Endodermal cell (in vitro differentiated cells): ENCODE measurements at regions not wholly inside any gene's neighbourhood (a gene's known extent, or its start where the extent isn't known, plus 50 kb on each side); places are given as distances from the start of the nearest gene placed in this dataset.
A peak's percentile ranks its signal among the peaks of the same experiment; 100 is the strongest.

ENCODE experiments used
- DNase-seq: peaks from one replicate; pipeline ENCODE4 v3.0.0-alpha.2; 2017
- H3K27ac ChIP-seq: 2 replicates; pipeline ENCODE4 v1.5.1; 2013; ENCODE audit warnings: mild to moderate bottlenecking, low read depth, low read length, moderate library complexity
- H3K27me3 ChIP-seq: 2 replicates; pipeline ENCODE4 v1.6.1; 2013; ENCODE audit warnings: mild to moderate bottlenecking, low read length, moderate library complexity; ENCODE audit not compliant: insufficient read depth, control insufficient read depth, poor library complexity, severe bottlenecking
- H3K36me3 ChIP-seq: 2 replicates; pipeline ENCODE4 v1.7.0; 2013; ENCODE audit warnings: mild to moderate bottlenecking, low read length, moderate library complexity; ENCODE audit not compliant: control insufficient read depth, insufficient read depth
- H3K4me1 ChIP-seq: one replicate; pipeline ENCODE4 v1.7.0; 2013; ENCODE audit warnings: low read length; ENCODE audit not compliant: control insufficient read depth, insufficient read depth
- H3K4me3 ChIP-seq: 2 replicates; pipeline ENCODE4 v1.5.1; 2013; ENCODE audit warnings: mild to moderate bottlenecking, low read length, moderate library complexity
- H3K9ac ChIP-seq: 2 replicates; pipeline ENCODE4 v1.6.1; 2013; ENCODE audit warnings: mild to moderate bottlenecking, low read length, moderate library complexity; ENCODE audit not compliant: poor library complexity, severe bottlenecking; ENCODE audit errors: extremely low read depth
- H3K9me3 ChIP-seq: 2 replicates; pipeline ENCODE4 v1.6.1; 2013; ENCODE audit warnings: mild to moderate bottlenecking, low read length, moderate library complexity; ENCODE audit not compliant: control insufficient read depth
- H3K27ac Mint-ChIP-seq: 2 replicates; pipeline ENCODE4 v1.8.0; 2020; ENCODE audit warnings: mixed read lengths
- H3K27me3 Mint-ChIP-seq: 2 replicates; pipeline ENCODE4 v1.8.0; 2021; ENCODE audit warnings: mild to moderate bottlenecking, mixed read lengths; ENCODE audit not compliant: insufficient read depth
- H3K36me3 Mint-ChIP-seq: 2 replicates; pipeline ENCODE4 v1.8.0; 2020; ENCODE audit warnings: low read depth, mixed read lengths
- H3K4me1 Mint-ChIP-seq: 2 replicates; pipeline ENCODE4 v1.8.0; 2020; ENCODE audit warnings: mixed read lengths
- H3K4me3 Mint-ChIP-seq: 2 replicates; pipeline ENCODE4 v1.8.0; 2020; ENCODE audit warnings: mild to moderate bottlenecking, moderate library complexity, mixed read lengths
- H3K9me3 Mint-ChIP-seq: 2 replicates; pipeline ENCODE4 v1.8.0; 2020; ENCODE audit warnings: mild to moderate bottlenecking, mixed read lengths
- WGBS, 2 experiments: methylation state at CpG; one replicate each; pipeline versions ENCODE4 v1.1.5 to v1.1.7; 2013; ENCODE audit warnings: missing lambda C conversion rate in 2 of 2, mixed read lengths in 1 of 2; ENCODE audit not compliant: insufficient coverage in 1 of 2, insufficient read length in 1 of 2; 5-methylcytosine and 5-hydroxymethylcytosine counted together
- TF ChIP-seq, protein P1 (sequence below): fragments of 200-600 bp; sonication (generic); conservative IDR thresholded peaks from 2 replicates; pipeline ENCODE4 v1.5.0; 2021; ENCODE audit warnings: antibody characterized with exemption, mild to moderate bottlenecking

DNA sequence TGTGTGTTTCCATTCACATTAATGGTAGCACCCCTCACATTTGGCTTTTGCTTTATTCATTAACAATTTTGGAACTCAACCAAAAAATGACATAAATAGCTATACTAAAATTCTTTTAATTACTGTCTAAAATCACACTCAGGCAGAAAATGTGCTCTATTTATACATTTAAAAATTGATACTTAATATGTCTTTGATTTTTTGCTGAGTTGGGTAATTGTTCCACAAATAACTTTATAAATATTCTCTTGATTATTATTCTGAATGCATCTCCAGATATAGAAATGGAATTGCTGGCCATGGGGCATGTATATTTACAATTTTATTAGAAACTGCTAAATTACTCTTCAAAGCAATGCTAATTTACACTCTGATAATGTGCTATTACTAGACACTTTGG lies 658.7 kb upstream of the CHRM3 start:
- TF ChIP-seq, protein P1, sequence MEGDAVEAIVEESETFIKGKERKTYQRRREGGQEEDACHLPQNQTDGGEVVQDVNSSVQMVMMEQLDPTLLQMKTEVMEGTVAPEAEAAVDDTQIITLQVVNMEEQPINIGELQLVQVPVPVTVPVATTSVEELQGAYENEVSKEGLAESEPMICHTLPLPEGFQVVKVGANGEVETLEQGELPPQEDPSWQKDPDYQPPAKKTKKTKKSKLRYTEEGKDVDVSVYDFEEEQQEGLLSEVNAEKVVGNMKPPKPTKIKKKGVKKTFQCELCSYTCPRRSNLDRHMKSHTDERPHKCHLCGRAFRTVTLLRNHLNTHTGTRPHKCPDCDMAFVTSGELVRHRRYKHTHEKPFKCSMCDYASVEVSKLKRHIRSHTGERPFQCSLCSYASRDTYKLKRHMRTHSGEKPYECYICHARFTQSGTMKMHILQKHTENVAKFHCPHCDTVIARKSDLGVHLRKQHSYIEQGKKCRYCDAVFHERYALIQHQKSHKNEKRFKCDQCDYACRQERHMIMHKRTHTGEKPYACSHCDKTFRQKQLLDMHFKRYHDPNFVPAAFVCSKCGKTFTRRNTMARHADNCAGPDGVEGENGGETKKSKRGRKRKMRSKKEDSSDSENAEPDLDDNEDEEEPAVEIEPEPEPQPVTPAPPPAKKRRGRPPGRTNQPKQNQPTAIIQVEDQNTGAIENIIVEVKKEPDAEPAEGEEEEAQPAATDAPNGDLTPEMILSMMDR, result no peak
- peaks cover 5% of the 10 kb centered on the region for H3K4me1 Mint-ChIP-seq
- Histone ChIP-seq H3K4me3 (no peak overlapping the region), H3K4me1 (peaks cover 5% of the 10 kb centered on the region), H3K9me3 (no peaks in the 10 kb centered on the region), H3K36me3 (no peaks in the 10 kb centered on the region), H3K9ac (no peak overlapping the region), H3K27me3 (no peaks in the 10 kb centered on the region), H3K27ac (no peak overlapping the region)
- DNase-seq, result no peak
- H3K27me3 Mint-ChIP-seq, result no peaks in the 10 kb centered on the region
- H3K4me3 Mint-ChIP-seq, result no peak overlapping the region
- no peak overlapping the region for H3K27ac Mint-ChIP-seq
- H3K36me3 Mint-ChIP-seq, result no peaks in the 10 kb centered on the region
- H3K9me3 Mint-ChIP-seq, result no peaks in the 10 kb centered on the region

DNA sequence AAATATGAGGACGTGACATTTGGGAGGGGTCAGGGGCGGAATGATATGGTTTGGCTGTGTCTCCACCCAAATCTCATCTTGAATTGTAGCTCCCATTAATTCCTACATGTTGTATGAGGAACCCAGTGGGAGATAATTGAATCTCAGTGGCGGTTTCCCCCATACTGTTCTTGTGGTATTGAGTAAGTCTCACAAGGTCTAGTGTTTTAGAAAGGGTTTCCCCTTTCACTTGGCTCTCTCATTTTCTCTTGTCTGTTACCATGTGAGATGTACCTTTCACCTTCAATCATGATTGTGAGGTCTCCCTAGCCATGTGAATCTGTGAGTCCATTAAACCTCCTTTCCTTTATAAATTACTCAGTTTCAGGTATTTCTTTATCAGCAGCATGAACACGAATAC lies 663.6 kb upstream of the CHRM3 start:
- no peak for DNase-seq
- Mint-ChIP-seq H3K27ac (no peak overlapping the region), H3K27me3 (no peaks in the 10 kb centered on the region), H3K4me1 (no peaks in the 10 kb centered on the region), H3K36me3 (no peaks in the 10 kb centered on the region), H3K9me3 (no peaks in the 10 kb centered on the region), H3K4me3 (no peak overlapping the region)
- TF ChIP-seq, protein P1, result no peak
- Histone ChIP-seq H3K27me3 (no peaks in the 10 kb centered on the region), H3K36me3 (no peaks in the 10 kb centered on the region), H3K4me3 (no peak overlapping the region), H3K9ac (no peak overlapping the region), H3K4me1 (no peaks in the 10 kb centered on the region), H3K9me3 (no peaks in the 10 kb centered on the region), H3K27ac (no peak overlapping the region)
- WGBS, 2 experiments, result 90 to 97% methylated on average over 4 of the region's 4 CpGs

DNA sequence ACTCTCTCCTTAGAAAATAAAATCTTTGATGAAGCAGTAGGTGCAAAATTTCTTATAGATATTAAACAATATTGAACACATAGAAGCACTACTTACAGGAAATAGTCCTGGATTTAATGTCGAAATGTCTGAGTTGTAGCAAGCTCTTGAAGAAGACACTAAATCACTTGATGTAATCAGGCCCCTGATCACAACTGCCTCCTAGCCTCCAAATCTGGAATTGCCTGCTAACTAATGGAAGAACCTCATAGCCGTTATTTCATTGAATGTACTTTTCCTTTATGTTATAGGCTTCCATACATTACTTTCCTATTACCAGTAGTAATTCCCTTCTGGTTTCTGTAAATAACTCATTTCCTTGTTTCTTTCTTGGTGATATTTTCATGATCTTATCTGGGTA lies 675.7 kb upstream of the CHRM3 start:
- Mint-ChIP-seq H3K36me3 (no peaks in the 10 kb centered on the region), H3K4me3 (no peak overlapping the region), H3K4me1 (no peaks in the 10 kb centered on the region), H3K9me3 (no peaks in the 10 kb centered on the region), H3K27me3 (no peaks in the 10 kb centered on the region), H3K27ac (no peak overlapping the region)
- Histone ChIP-seq H3K27me3 (no peaks in the 10 kb centered on the region), H3K4me1 (no peaks in the 10 kb centered on the region), H3K36me3 (no peaks in the 10 kb centered on the region), H3K4me3 (no peak overlapping the region), H3K9ac (no peak overlapping the region), H3K27ac (no peak overlapping the region), H3K9me3 (no peaks in the 10 kb centered on the region)
- TF ChIP-seq, protein P1, result peak; percentile 79
- 90 to 100% methylated on average over 2 of the region's 2 CpGs for WGBS, 2 experiments
- DNase-seq, result peak; percentile 51
